Caco-2 (cell line): ENCODE measurements at regions not wholly inside any gene's neighbourhood (a gene's known extent, or its start where the extent isn't known, plus 50 kb on each side); places are given as distances from the start of the nearest gene placed in this dataset.

ENCODE experiments used
- BruUV-seq: library from RNA; stranded (reverse); fragments of 400-500 nt; replicated peaks from 2 replicates; lab custom pipeline; 2021; lab: Mats Ljungman, UMichigan
- CTCF ChIA-PET: fragments of 300-600 bp; sonication (Branson Sonifier 250); formaldehyde crosslinking; loops from one replicate; lab custom pipeline; 2022; ENCODE audit warnings: antibody characterized with exemption; lab: Charles Lee
- POLR2A ChIA-PET: fragments of 300-600 bp; sonication (Branson Sonifier 250); formaldehyde crosslinking; loops from one replicate; lab custom pipeline; 2022; ENCODE audit warnings: antibody characterized with exemption; lab: Charles Lee
- DNase-seq, 2 experiments: peaks; one replicate each; pipeline versions ENCODE4 v3.0.0 to v3.0.0-alpha.2; 2020 to 2022
- H3K27me3 ChIP-seq: replicated peaks from 2 replicates; pipeline ENCODE4 v1.6.0; 2011; ENCODE audit warnings: low read length; ENCODE audit not compliant: control insufficient read depth, insufficient read depth
- H3K36me3 ChIP-seq: 2 replicates; pipeline ENCODE4 v1.5.1; 2011; ENCODE audit warnings: low read length; ENCODE audit not compliant: control insufficient read depth, insufficient read depth
- H3K4me1 ChIP-seq: fragments of 250-450 bp; sonication (Bioruptor Pico); 2 replicates; pipeline ENCODE4 v1.5.1; 2020; ENCODE audit warnings: mild to moderate bottlenecking
- H3K4me3 ChIP-seq: 2 replicates; pipeline ENCODE4 v1.5.1; 2011; ENCODE audit warnings: low read depth, mild to moderate bottlenecking, control low read depth, low read length
- H3K9me3 ChIP-seq: fragments of 250-450 bp; sonication (Bioruptor Pico); 2 replicates; pipeline ENCODE4 v1.5.1; 2020; ENCODE audit warnings: mild to moderate bottlenecking, moderate library complexity
- H3K27ac Mint-ChIP-seq: one replicate; pipeline ENCODE4 v1.8.0; 2022; ENCODE audit warnings: mixed read lengths; ENCODE audit not compliant: unreplicated experiment
- H3K27me3 Mint-ChIP-seq: one replicate; pipeline ENCODE4 v1.8.0; 2022; ENCODE audit warnings: mixed read lengths; ENCODE audit not compliant: insufficient read depth, unreplicated experiment
- H3K36me3 Mint-ChIP-seq: one replicate; pipeline ENCODE4 v1.8.0; 2022; ENCODE audit warnings: mild to moderate bottlenecking, mixed read lengths; ENCODE audit not compliant: insufficient read depth, unreplicated experiment
- H3K4me1 Mint-ChIP-seq: one replicate; pipeline ENCODE4 v1.8.0; 2022; ENCODE audit warnings: low read depth, mixed read lengths; ENCODE audit not compliant: unreplicated experiment
- H3K4me3 Mint-ChIP-seq: one replicate; pipeline ENCODE4 v1.8.0; 2022; ENCODE audit warnings: mild to moderate bottlenecking, moderate library complexity, mixed read lengths; ENCODE audit not compliant: unreplicated experiment
- H3K9me3 Mint-ChIP-seq: one replicate; pipeline ENCODE4 v1.8.0; 2022; ENCODE audit warnings: mixed read lengths; ENCODE audit not compliant: unreplicated experiment
- intact Hi-C: fragments of 100-400 bp; cut with micrococcal nuclease; formaldehyde crosslinking; loops from one replicate; pipeline ENCODE4 v1.10.0; 2022; ENCODE audit not compliant: unreplicated experiment
- TF ChIP-seq, protein P1 (sequence below), 2 experiments: fragments of 200-600 bp in 1 of 2; IDR thresholded peaks; 1 replicate in 1 of 2; 2 replicates in 1 of 2; pipeline versions ENCODE4 v1.5.1 to v1.8.0; 2011 to 2022; ENCODE audit warnings: antibody characterized with exemption in 1 of 2, control low read depth in 1 of 2, inconsistent platforms in 1 of 2, low read depth in 1 of 2, low read length in 1 of 2, mild to moderate bottlenecking in 1 of 2, moderate library complexity in 1 of 2; ENCODE audit not compliant: insufficient read depth in 1 of 2, severe bottlenecking in 1 of 2, unreplicated experiment in 1 of 2

DNA sequence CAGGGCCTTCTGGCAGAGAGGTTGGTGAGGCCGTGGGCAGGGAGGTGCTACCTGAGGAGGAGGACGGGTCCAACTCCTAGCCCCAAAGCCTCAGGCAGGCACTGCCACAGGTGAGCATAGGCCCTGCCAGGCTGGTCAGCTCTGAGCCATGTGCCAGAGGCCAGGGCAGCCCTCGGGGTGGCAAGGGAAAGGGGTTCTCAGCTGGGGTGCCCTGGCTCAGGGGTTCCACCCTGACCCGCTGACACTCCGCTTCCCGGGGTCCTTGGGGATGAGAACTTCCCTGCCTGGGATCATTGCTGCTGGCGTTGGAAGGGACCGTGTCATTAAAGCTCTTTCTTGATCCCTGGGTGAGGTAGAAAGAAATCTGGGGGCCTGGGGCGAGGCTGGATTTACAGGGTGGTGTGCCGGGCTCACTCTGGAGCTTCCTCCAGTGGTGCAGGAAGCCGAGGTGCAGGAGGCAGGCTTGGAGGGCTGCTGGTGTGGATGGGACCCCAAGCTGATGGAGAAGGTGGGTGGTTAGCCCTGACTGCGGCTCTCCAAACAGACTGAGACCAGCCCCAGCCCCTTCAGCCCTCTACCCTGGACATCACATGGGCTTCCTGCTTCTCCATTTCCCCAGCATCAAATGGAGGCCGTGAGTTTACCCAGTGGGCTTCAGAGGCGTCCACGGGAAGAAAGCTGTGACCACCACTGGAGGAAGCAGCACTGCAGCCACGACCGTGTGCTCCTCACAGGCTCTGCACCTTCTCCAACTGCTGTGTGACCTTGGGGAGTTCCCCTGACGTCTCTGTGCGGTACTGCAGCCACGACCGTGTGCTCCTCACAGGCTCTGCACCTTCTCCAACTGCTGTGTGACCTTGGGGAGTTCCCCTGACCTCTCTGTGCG lies 295.2 kb downstream of the NDUFA10 start:
- Mint-ChIP-seq H3K4me3 (no peak overlapping the region), H3K27ac (no peak overlapping the region), H3K27me3 (peaks cover 6% of the 10 kb centered on the region), H3K9me3 (no peaks in the 10 kb centered on the region), H3K36me3 (no peaks in the 10 kb centered on the region), H3K4me1 (no peaks in the 10 kb centered on the region)
- no peak for DNase-seq
- H3K4me1 ChIP-seq = no peaks in the 10 kb centered on the region
- BruUV-seq = no TSS peak
- H3K4me3 ChIP-seq = no peak overlapping the region
- TF ChIP-seq, protein P1, sequence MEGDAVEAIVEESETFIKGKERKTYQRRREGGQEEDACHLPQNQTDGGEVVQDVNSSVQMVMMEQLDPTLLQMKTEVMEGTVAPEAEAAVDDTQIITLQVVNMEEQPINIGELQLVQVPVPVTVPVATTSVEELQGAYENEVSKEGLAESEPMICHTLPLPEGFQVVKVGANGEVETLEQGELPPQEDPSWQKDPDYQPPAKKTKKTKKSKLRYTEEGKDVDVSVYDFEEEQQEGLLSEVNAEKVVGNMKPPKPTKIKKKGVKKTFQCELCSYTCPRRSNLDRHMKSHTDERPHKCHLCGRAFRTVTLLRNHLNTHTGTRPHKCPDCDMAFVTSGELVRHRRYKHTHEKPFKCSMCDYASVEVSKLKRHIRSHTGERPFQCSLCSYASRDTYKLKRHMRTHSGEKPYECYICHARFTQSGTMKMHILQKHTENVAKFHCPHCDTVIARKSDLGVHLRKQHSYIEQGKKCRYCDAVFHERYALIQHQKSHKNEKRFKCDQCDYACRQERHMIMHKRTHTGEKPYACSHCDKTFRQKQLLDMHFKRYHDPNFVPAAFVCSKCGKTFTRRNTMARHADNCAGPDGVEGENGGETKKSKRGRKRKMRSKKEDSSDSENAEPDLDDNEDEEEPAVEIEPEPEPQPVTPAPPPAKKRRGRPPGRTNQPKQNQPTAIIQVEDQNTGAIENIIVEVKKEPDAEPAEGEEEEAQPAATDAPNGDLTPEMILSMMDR (IDR thresholded peaks at IDR 0.05; ENCODE audit: insufficient read depth in 1 of 2, low read depth in 1 of 2, low read length in 1 of 2, severe bottlenecking in 1 of 2, unreplicated experiment in 1 of 2) = no peak
- no peaks in the 10 kb centered on the region for H3K27me3 ChIP-seq
- ChIA-PET CTCF (no interaction called here), POLR2A (no interaction called here)
- no peaks in the 10 kb centered on the region for H3K9me3 ChIP-seq
- no peaks in the 10 kb centered on the region for H3K36me3 ChIP-seq
- intact Hi-C loops = no loop called here

DNA sequence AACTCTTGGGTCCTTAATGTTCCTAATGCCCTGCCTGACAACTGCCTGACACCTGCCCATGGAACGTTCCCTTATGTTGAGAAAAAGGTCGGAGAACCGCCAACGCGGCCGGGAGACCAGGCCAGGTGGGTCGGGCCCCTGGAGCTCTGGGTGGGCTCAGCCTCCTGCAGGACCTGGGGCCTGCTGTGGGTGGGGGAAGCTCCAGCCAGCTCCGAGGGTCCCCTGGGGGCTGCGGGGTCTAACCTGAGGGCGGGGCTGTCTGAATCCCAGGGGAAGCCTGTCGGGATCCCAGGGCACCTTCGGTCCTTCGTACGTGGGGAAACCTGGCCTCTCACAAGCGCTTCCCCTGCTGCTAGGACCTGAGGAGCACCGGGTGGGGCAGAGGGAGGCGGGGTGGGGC lies 296.0 kb downstream of the NDUFA10 start:
- Histone ChIP-seq H3K4me3 (no peak overlapping the region), H3K36me3 (no peaks in the 10 kb centered on the region), H3K4me1 (no peaks in the 10 kb centered on the region), H3K27me3 (no peaks in the 10 kb centered on the region), H3K9me3 (no peaks in the 10 kb centered on the region)
- H3K27me3 Mint-ChIP-seq = peaks cover 6% of the 10 kb centered on the region
- DNase-seq = no peak
- intact Hi-C loops = no loop called here
- no peaks in the 10 kb centered on the region for H3K9me3 Mint-ChIP-seq
- H3K4me1 Mint-ChIP-seq = no peaks in the 10 kb centered on the region
- H3K4me3 Mint-ChIP-seq = no peak overlapping the region
- H3K36me3 Mint-ChIP-seq = no peaks in the 10 kb centered on the region
- ChIA-PET CTCF (no interaction called here), POLR2A (no interaction called here)
- TF ChIP-seq, protein P1 (IDR thresholded peaks at IDR 0.05; ENCODE audit: insufficient read depth in 1 of 2, low read depth in 1 of 2, low read length in 1 of 2, severe bottlenecking in 1 of 2, unreplicated experiment in 1 of 2) = no peak
- H3K27ac Mint-ChIP-seq = no peak overlapping the region
- BruUV-seq = no TSS peak

DNA sequence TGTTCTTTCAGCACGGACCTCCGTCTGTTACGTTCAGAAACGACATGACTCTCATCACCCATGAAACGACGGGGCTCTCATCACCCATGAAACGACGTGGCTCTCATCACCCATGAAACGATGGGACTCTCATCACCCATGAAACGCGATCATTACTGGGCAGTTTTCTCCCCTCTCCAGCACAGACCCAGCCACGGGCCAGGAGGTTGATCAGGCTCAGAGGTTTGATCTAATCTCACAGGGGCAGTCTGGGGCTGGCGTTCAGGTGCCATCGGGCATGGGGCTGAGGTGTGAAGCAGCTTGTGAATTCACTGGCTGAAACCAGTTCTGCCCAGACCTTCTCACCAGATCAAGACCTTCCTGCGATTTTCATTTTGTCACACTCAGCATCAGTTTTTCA lies 296.4 kb downstream of the NDUFA10 start:
- Mint-ChIP-seq H3K4me1 (no peaks in the 10 kb centered on the region), H3K9me3 (no peaks in the 10 kb centered on the region), H3K36me3 (no peaks in the 10 kb centered on the region), H3K27me3 (peaks cover 6% of the 10 kb centered on the region), H3K27ac (no peak overlapping the region), H3K4me3 (no peak overlapping the region)
- ChIA-PET POLR2A (no interaction called here), CTCF (no interaction called here)
- TF ChIP-seq, protein P1 (IDR thresholded peaks at IDR 0.05; ENCODE audit: insufficient read depth in 1 of 2, low read depth in 1 of 2, low read length in 1 of 2, severe bottlenecking in 1 of 2, unreplicated experiment in 1 of 2) = no peak
- no peaks in the 10 kb centered on the region for H3K9me3 ChIP-seq
- H3K4me1 ChIP-seq = no peaks in the 10 kb centered on the region
- H3K36me3 ChIP-seq = no peaks in the 10 kb centered on the region
- BruUV-seq = no TSS peak
- intact Hi-C loops = no loop called here
- no peak for DNase-seq
- no peaks in the 10 kb centered on the region for H3K27me3 ChIP-seq
- H3K4me3 ChIP-seq = no peak overlapping the region
